ENCODE measurements at regions not wholly inside any gene's neighbourhood (a gene's known extent, or its start where the extent isn't known, plus 50 kb on each side); places are given as distances from the start of the nearest gene placed in this dataset.

DNA sequence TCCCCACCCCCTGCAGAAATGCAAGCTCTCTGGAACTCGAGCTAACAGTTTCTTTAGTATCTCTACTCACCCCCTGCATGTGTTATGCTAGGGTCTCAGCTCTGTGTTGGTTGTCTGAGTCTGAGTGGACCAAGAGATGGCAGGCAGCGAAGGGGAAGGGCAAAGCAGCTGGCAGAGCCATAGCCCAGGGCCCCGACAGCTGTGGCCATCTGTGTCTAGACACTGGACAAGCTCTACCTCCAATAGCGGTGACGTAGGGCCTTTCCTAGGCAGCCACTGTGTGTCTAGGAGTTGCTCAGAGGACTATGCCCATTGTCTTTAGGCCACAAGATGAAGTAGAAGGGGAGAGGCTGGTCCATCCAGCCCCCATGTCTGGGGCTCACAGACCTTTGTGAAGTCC is 79.2 kb downstream of the EFNB1 start:
- DNase-seq (no peak), ATAC-seq (no peak)
- Histone ChIP-seq H3K4me3 (ENCODE audit: low read length) (no peak overlapping the region), H3K9me3 (ENCODE audit: control insufficient read depth, low read length) (no peaks in the 10 kb centered on the region), H3K27me3 (ENCODE audit: control insufficient read depth, insufficient read depth) (no peaks in the 10 kb centered on the region), H3K4me1 (ENCODE audit: control insufficient read depth, insufficient read depth, low read length) (peaks cover 4% of the 10 kb centered on the region), H3K27ac (ENCODE audit: low read length) (no peak overlapping the region)
- intact Hi-C loops (cut with DNase I), result no loop called here
- whole genome bisulfite sequencing, result 83% methylated on average over 5 of the region's 5 CpGs

DNA sequence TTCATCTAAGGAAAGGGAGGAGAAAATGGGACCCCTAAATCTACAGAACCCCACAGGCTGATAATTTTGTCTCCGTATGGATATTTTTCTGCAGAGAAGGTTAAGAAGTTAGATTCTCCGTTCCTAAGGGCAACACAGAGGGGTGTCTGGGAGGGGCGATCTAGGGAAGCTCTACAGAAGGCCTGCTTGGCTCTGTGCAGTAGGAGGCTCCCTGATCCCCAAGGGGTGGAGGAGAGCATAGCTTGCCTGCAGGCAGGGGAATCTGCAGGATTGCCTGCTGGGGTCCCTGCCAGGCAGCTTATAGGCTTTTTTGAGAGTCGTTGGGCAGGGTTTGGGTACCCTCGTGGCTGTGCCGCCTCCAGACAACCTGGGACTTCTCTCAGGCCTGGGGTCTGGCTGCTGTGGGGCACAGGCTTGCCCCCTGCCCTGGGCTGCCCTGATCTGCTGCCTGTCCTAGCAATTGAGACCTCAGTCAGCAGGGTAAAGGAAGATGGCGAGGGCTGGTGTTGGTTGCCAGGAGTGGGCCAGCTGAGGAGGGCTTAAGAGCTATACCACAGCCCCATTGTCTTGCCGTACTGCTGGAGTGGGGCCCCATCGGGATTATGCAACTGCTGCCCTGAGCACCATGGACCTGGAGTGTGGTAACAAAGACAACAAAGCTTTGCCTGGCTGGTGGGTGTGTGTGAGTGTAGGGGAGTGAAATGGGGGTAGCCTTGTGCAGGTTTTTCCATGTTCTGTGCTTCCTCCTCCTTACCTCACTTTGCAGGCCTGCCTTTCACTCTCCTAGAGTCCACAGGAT is 74.1 kb downstream of the EFNB1 start:
- Histone ChIP-seq H3K4me3 (ENCODE audit: low read length) (no peak overlapping the region), H3K27me3 (ENCODE audit: control insufficient read depth, insufficient read depth) (no peaks in the 10 kb centered on the region), H3K27ac (ENCODE audit: low read length) (no peak overlapping the region), H3K9me3 (ENCODE audit: control insufficient read depth, low read length) (no peaks in the 10 kb centered on the region), H3K4me1 (ENCODE audit: control insufficient read depth, insufficient read depth, low read length) (peaks cover 2% of the 10 kb centered on the region)
- DNase-seq (no peak), ATAC-seq (no peak)
- intact Hi-C loops (cut with DNase I), result no loop called here
- WGBS, result 89% methylated on average over 9 of the region's 9 CpGs

DNA sequence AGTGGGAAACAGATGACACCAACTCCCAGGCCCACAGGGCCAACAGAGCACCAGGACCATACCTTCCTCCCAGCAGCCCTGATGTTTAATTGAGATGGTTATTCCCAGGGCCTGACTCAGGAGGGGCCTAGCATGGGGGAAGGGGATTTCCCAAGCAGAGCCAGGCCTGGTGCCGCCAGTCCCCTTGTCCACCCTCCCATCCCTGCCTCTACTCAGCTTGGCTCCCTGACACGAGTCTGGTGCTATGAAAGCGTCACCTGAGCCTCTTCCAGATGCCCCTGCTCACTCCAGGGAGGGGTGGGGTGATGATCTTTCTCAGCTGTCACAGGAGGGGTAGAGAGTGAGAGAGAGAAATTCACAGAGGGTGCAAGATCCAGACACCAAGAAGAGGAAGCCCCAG is 72.7 kb downstream of the EFNB1 start:
- Histone ChIP-seq H3K27me3 (ENCODE audit: control insufficient read depth, insufficient read depth) (no peaks in the 10 kb centered on the region), H3K4me1 (ENCODE audit: control insufficient read depth, insufficient read depth, low read length) (peaks cover 5% of the 10 kb centered on the region), H3K27ac (ENCODE audit: low read length) (no peak overlapping the region), H3K9me3 (ENCODE audit: control insufficient read depth, low read length) (no peaks in the 10 kb centered on the region), H3K4me3 (ENCODE audit: low read length) (no peak overlapping the region)
- intact Hi-C loops (cut with DNase I), result no loop called here
- ATAC-seq (no peak), DNase-seq (no peak)
- WGBS, result 52% methylated on average over 3 of the region's 3 CpGs

DNA sequence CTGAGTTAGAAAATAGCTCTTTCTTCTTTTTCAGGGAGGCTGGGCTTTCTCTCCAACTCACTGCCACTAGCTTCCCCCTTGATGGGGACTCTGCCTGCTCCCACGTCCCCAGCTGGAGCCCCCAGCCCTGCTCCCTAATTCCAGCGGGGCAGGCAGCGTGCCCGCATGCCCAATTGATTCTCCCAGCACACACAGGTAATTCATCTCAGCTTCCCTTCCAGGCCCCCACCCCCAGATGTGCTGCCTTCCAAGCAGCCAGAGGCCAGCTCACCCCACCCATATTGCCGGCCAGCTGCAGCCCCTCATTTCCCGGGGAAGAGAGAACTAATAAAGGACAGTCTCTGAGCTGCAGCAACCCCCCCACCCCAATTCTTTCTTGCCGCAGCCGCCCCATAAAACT is 69.8 kb downstream of the EFNB1 start:
- WGBS, result 90% methylated on average over 8 of the region's 8 CpGs
- H3K27me3 ChIP-seq (ENCODE audit: control insufficient read depth, insufficient read depth), result no peaks in the 10 kb centered on the region
- peaks cover 15% of the 10 kb centered on the region for H3K4me1 ChIP-seq (ENCODE audit: control insufficient read depth, insufficient read depth, low read length)
- intact Hi-C loops (cut with DNase I), result loop anchor here in 2 of 4 donors (5.0 to 10.0 kb wide), 2 partner anchors 54 to 66 kb away; no protein-coding TSS in a partner anchor
- no peak overlapping the region for H3K4me3 ChIP-seq (ENCODE audit: low read length)
- H3K27ac ChIP-seq (ENCODE audit: low read length), result no peak overlapping the region
- no peaks in the 10 kb centered on the region for H3K9me3 ChIP-seq (ENCODE audit: control insufficient read depth, low read length)
- peak in 1 of 3 donors; percentile 16 for DNase-seq
- ATAC-seq, result no peak

DNA sequence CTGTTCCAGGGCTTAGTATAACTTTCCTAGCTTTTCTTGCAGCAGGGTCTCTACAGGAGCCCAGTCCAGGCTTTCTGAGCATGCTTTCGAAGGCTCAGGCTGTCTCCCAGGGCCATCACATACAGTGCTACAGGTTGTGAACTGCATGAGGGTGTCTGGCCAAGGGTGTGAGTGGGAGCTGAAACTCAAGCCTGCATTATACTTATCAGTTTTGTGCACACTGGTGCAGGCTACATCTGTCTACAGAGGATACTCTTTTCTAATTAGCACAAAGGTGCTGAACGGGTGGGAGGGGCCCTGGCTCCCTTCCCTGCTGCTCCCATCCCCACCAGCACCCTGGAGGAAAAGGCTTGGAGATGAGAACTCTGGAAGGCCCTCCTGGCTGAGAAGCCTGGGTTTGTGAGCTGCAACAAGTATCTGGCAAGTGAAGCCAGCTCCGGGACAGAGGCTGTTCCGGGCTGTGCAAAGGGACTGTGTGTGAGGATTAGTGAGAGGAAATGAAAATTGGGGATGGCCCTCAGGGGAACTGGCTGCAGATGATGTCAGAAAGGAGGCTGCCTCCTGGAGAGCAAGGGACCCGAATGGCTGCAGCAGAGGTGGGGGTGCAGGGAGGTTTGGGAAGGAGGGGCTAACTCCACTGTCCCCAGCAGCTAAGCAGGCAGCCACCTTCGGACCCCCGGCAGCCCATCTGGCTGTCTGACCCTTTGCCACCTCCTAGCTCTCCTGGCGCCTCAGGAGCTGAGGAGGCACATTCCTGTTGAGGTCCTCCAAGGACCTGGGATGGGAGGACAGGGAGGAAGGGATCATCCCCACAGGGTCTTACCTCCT is 68.5 kb downstream of the EFNB1 start:
- Histone ChIP-seq H3K27me3 (ENCODE audit: control insufficient read depth, insufficient read depth) (no peaks in the 10 kb centered on the region), H3K9me3 (ENCODE audit: control insufficient read depth, low read length) (no peaks in the 10 kb centered on the region), H3K27ac (ENCODE audit: low read length) (no peak overlapping the region), H3K4me3 (ENCODE audit: low read length) (no peak overlapping the region), H3K4me1 (ENCODE audit: control insufficient read depth, insufficient read depth, low read length) (peaks cover 15% of the 10 kb centered on the region)
- ATAC-seq (no peak), DNase-seq (no peak)
- intact Hi-C loops (cut with DNase I), result loop anchor here in 2 of 4 donors (5.0 to 10.0 kb wide), 2 partner anchors 53 to 65 kb away; no protein-coding TSS in a partner anchor
- WGBS, result 49% methylated on average over 8 of the region's 8 CpGs

DNA sequence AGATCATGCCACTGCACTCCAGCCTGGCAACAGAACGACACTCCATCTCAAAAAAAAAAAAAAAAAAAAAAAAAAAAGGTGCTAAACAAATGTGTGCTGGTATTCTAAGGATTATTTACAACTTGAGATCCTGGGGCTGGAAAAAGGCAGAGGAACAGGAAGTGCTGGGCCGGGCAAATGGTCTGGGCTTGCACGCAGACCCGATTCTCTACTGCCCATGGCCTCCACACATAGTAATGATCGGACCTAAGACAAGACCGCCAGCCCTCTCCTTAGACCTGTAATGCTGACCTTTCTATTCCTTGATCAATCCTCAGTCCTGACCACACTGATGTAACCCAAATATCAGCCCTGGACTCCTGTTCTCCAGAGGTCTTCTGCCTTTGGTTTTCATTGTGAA is 67.8 kb downstream of the EFNB1 start:
- no peaks in the 10 kb centered on the region for H3K27me3 ChIP-seq (ENCODE audit: control insufficient read depth, insufficient read depth)
- ATAC-seq (no peak), DNase-seq (no peak)
- WGBS, result 67% methylated on average over 6 of the region's 6 CpGs
- no peak overlapping the region for H3K4me3 ChIP-seq (ENCODE audit: low read length)
- no peaks in the 10 kb centered on the region for H3K9me3 ChIP-seq (ENCODE audit: control insufficient read depth, low read length)
- H3K4me1 ChIP-seq (ENCODE audit: control insufficient read depth, insufficient read depth, low read length), result peaks cover 15% of the 10 kb centered on the region
- no peak overlapping the region for H3K27ac ChIP-seq (ENCODE audit: low read length)
- intact Hi-C loops (cut with DNase I), result loop anchor here in 2 of 4 donors (5.0 to 10.0 kb wide), 2 partner anchors 52 to 64 kb away; no protein-coding TSS in a partner anchor

DNA sequence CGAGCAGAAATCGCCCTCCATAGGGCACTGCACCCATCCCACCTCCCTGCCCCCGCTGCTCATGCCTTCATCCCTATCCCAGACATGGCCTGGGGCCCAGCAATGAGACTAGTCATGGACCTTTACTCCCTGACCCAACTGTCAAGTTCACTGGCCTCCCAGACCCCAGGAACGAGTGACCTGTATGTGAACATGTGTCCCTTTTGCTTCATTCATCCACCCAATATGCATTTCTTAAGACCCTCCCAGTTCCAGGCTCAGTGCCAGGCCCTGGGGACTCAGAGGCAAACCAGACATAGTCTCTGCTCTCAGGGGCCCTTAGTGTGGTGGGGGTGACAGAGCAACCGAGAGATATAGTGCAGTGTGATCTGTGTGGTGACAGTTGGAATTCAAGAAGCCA is 67.0 kb downstream of the EFNB1 start:
- intact Hi-C loops (cut with DNase I), result loop anchor here in 2 of 4 donors (5.0 to 10.0 kb wide), 2 partner anchors 51 to 63 kb away; no protein-coding TSS in a partner anchor
- H3K27me3 ChIP-seq (ENCODE audit: control insufficient read depth, insufficient read depth), result no peaks in the 10 kb centered on the region

DNA sequence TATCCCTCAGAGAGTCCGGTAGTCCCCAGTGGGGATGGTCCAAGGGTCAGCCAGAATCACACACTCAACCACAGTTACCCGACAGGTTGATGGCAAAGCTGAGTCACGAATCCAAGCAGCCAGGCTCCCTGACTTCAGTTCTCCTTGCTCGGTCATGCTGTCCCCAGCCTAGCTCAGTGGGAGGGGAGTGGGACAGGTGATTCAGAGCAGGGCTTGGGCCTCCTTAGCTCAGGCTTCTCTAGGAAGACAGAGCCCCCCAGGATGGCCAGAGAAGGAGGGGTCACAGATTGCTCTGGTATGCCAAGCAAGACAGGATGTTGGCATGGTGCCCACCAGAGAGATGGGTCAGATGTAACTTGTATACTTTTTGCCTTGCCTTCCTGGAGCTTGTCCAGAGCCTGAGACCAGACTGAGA is 66.5 kb downstream of the EFNB1 start:
- Histone ChIP-seq H3K27me3 (ENCODE audit: control insufficient read depth, insufficient read depth) (no peaks in the 10 kb centered on the region), H3K4me3 (ENCODE audit: low read length) (no peak overlapping the region), H3K27ac (ENCODE audit: low read length) (peak overlapping the region; percentile 100), H3K9me3 (ENCODE audit: control insufficient read depth, low read length) (no peaks in the 10 kb centered on the region), H3K4me1 (ENCODE audit: control insufficient read depth, insufficient read depth, low read length) (peaks cover 13% of the 10 kb centered on the region)
- DNase-seq, result peak; percentile 61 to 75 (median 64)
- ATAC-seq, result peak in 1 of 2 donors; percentile 75
- 12% methylated on average over 4 of the region's 4 CpGs for WGBS
- intact Hi-C loops (cut with DNase I), result loop anchor here in 2 of 4 donors (5.0 to 10.0 kb wide), 2 partner anchors 51 to 63 kb away; no protein-coding TSS in a partner anchor

More for the DNA sequence above, 67.0 kb downstream of the EFNB1 start:
- Histone ChIP-seq H3K9me3 (ENCODE audit: control insufficient read depth, low read length) (no peaks in the 10 kb centered on the region), H3K27ac (ENCODE audit: low read length) (peak overlapping the region; percentile 100), H3K4me3 (ENCODE audit: low read length) (no peak overlapping the region), H3K4me1 (ENCODE audit: control insufficient read depth, insufficient read depth, low read length) (peaks cover 13% of the 10 kb centered on the region)
- DNase-seq (no peak), ATAC-seq (no peak)
- WGBS, result 45% methylated on average over 5 of the region's 5 CpGs

DNA sequence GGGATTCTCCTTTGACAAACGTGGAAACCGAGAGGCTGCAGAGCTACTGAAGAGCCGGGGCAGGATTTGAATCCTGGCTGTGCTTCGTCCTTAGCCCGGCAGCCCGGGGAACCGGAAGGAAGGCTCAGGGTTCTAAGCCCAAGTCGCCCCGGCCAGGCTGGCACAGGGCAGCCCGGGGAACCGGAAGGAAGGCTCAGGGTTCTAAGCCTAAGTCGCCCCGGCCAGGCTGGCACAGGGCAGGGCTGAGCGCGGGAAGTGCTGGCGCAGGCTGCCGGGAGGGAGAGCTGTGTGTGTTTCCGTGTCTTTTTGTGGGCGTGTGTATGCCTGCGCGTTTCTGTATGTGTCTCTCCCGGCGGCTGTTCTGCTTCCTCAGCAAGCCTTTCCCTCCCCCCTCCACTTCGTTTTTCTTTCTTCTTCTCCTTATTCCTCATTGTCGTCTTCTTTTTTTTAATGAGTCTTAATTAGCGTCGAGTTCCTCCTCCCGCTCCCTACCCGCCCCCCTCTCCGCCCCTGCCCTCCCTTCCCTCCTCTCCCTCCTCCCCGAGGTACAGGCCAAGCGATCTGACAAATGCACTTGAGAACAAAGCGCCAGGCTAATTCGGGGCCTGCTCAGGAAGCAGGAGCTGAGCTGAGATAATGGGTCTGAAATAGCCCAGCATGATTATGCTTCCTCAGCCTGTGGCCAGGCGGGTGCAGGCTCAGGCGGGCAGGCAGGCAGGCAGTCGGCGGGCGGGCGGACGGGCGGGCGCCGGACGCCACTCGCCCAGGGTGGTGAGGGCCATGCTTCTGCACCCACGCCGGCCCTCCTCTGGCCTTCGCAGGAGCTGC is 65.9 kb downstream of the EFNB1 start:
- DNase-seq, result peak; percentile 64 to 86 (median 84)
- WGBS, result 2% methylated on average over 48 of the region's 49 CpGs
- H3K4me3 ChIP-seq (ENCODE audit: low read length), result peak overlapping the region; percentile 12
- no peaks in the 10 kb centered on the region for H3K27me3 ChIP-seq (ENCODE audit: control insufficient read depth, insufficient read depth)
- peak; percentile 88 to 92 for ATAC-seq
- peaks cover 13% of the 10 kb centered on the region for H3K4me1 ChIP-seq (ENCODE audit: control insufficient read depth, insufficient read depth, low read length)
- H3K27ac ChIP-seq (ENCODE audit: low read length), result peak overlapping the region; percentile 100
- H3K9me3 ChIP-seq (ENCODE audit: control insufficient read depth, low read length), result no peaks in the 10 kb centered on the region
- intact Hi-C loops (cut with DNase I), result loop anchor here in 2 of 4 donors (5.0 to 10.0 kb wide), 2 partner anchors 50 to 62 kb away; no protein-coding TSS in a partner anchor

DNA sequence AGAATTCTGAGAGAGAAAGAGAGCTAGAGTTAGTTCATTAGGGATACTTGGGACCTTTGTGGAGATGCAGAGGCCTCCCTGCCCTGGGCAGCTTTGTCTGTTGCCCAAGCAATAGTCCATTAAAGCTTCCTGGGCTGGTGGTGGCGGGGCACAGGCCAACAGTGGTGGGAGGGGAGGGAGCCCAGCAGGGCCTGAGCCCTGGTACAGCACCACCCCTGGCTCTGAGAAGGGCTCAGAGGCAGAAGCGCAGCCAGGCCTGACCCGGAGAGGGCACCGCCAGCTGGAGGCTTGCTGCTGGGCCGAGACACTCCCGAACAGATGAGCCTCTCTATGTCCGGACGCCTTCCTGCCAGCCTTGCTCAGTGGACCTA is 65.3 kb downstream of the EFNB1 start:
- ATAC-seq (peak; percentile 25 to 47), DNase-seq (peak in 1 of 3 donors; percentile 72)
- Histone ChIP-seq H3K9me3 (ENCODE audit: control insufficient read depth, low read length) (no peaks in the 10 kb centered on the region), H3K4me1 (ENCODE audit: control insufficient read depth, insufficient read depth, low read length) (peaks cover 13% of the 10 kb centered on the region), H3K4me3 (ENCODE audit: low read length) (no peak overlapping the region), H3K27ac (ENCODE audit: low read length) (peak overlapping the region; percentile 100), H3K27me3 (ENCODE audit: control insufficient read depth, insufficient read depth) (no peaks in the 10 kb centered on the region)
- intact Hi-C loops (cut with DNase I), result loop anchor here in 1 of 4 donors (10.0 kb wide), 1 partner anchor 49 kb away; no protein-coding TSS in a partner anchor
- 38% methylated on average over 8 of the region's 8 CpGs for WGBS

Data from right cardiac atrium (tissue), 5 donors.